PFSK-1 (cell line): ENCODE measurements at regions not wholly inside any gene's neighbourhood (a gene's known extent, or its start where the extent isn't known, plus 50 kb on each side); places are given as distances from the start of the nearest gene placed in this dataset.
A peak's percentile ranks its signal among the peaks of the same experiment; 100 is the strongest.

Source experiments
- FOXP2 ChIP-seq: optimal IDR thresholded peaks from 2 replicates; pipeline ENCODE3; 2011; ENCODE audit warnings: borderline replicate concordance, control low read depth, inconsistent platforms; ENCODE audit not compliant: insufficient read depth; ENCODE audit errors: extremely low read length, extremely low read depth
- POLR2AphosphoS5 ChIP-seq: IDR thresholded peaks from 2 replicates; pipeline ENCODE4 v1.6.1; 2012; ENCODE audit warnings: low read depth, mild to moderate bottlenecking, control low read depth, low read length, moderate library complexity
- REST ChIP-seq, 2 experiments: IDR thresholded peaks; 2 replicates each; pipeline versions ENCODE4 v1.6.1 to v1.8.0; 2011 to 2012; ENCODE audit warnings: low read depth in 2 of 2, low read length in 2 of 2, control low read depth in 1 of 2, inconsistent platforms in 1 of 2, mild to moderate bottlenecking in 1 of 2, moderate library complexity in 1 of 2; ENCODE audit not compliant: insufficient read depth in 1 of 2
- SIN3A ChIP-seq: IDR thresholded peaks from 2 replicates; pipeline ENCODE4 v1.6.1; 2012; ENCODE audit warnings: mild to moderate bottlenecking, low read length, moderate library complexity, borderline replicate concordance; ENCODE audit not compliant: insufficient read depth
- TAF1 ChIP-seq: IDR thresholded peaks from 2 replicates; pipeline ENCODE4 v1.6.1; 2012; ENCODE audit warnings: low read length, control low read depth, borderline replicate concordance; ENCODE audit not compliant: insufficient read depth

DNA sequence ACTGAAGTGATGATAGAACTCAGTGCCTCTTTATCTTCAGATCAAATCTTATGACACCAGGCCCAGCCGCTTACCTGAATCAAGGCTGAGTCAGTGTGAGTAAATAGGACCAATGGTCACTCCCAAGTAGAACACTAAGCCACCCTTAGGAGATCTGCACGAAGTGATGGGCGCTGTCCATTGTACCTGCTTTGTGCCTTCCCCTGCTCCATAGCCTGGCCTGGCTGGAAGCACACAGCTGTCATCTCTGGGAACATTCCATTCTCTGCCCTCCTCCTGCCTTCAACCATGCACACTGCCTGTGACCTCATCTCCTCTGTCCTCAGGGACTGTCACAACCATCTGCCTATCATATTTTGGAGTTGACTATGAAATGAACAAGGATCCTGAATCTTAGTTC is 279.5 kb upstream of the ASIC2 start:
- TF ChIP-seq REST (IDR thresholded peaks at IDR 0.05; ENCODE audit: insufficient read depth in 1 of 2, low read depth in 2 of 2, low read length in 2 of 2) (peak; percentile 70 to 89), TAF1 (no peak)

GRCh38 chr17:33574942-33575445 is 281.9 kb upstream of the ASIC2 start:
- TF ChIP-seq TAF1 (no peak), REST (IDR thresholded peaks at IDR 0.05; ENCODE audit: insufficient read depth in 1 of 2, low read depth in 2 of 2, low read length in 2 of 2) (no peak), SIN3A (no peak), FOXP2 (no peak), POLR2AphosphoS5 (no peak)

- no peak for TF ChIP-seq TAF1
- no peak for TF ChIP-seq FOXP2
- no peak for TF ChIP-seq SIN3A
- no peak for TF ChIP-seq POLR2AphosphoS5
- TF ChIP-seq REST (IDR thresholded peaks at IDR 0.05; ENCODE audit: insufficient read depth in 1 of 2, low read depth in 2 of 2, low read length in 2 of 2) = no peak
These were observed 287.1 kb upstream of the ASIC2 start for GRCh38 chr17:33580215-33580614.

GRCh38 chr17:33582661-33583060 is 289.6 kb upstream of the ASIC2 start:
- TF ChIP-seq TAF1 (no peak), FOXP2 (no peak), POLR2AphosphoS5 (no peak), REST (IDR thresholded peaks at IDR 0.05; ENCODE audit: insufficient read depth in 1 of 2, low read depth in 2 of 2, low read length in 2 of 2) (no peak), SIN3A (no peak)
